AG04449 (cell line): ENCODE measurements at regions not wholly inside any gene's neighbourhood (a gene's known extent, or its start where the extent isn't known, plus 50 kb on each side); places are given as distances from the start of the nearest gene placed in this dataset.

Source experiments
- CTCF ChIA-PET: fragments of 350-600 bp; formaldehyde crosslinking; extraction: SDS; loops from one replicate; lab custom pipeline; 2021; ENCODE audit warnings: antibody characterized with exemption; lab: Yijun Ruan, JAX
- POLR2A ChIA-PET: fragments of 400-600, 350-600 bp; formaldehyde crosslinking; extraction: SDS; loops from one replicate; lab custom pipeline; 2020; ENCODE audit warnings: antibody characterized with exemption, inconsistent platforms; lab: Yijun Ruan, JAX
- DNase-seq: peaks from one replicate; pipeline ENCODE4 v3.0.0-alpha.2; 2010; ENCODE audit warnings: low read depth, low spot score
- H3K4me3 ChIP-seq: 2 replicates; pipeline ENCODE4 v1.5.1; 2011; ENCODE audit warnings: low read depth, mild to moderate bottlenecking, control low read depth, low read length
- TF ChIP-seq, protein P1 (sequence below): IDR thresholded peaks from one replicate; pipeline ENCODE4 v1.5.1; 2011; ENCODE audit warnings: mild to moderate bottlenecking, moderate library complexity, low read length, control low read depth, inconsistent platforms; ENCODE audit not compliant: insufficient read depth; ENCODE audit errors: missing control alignments

DNA sequence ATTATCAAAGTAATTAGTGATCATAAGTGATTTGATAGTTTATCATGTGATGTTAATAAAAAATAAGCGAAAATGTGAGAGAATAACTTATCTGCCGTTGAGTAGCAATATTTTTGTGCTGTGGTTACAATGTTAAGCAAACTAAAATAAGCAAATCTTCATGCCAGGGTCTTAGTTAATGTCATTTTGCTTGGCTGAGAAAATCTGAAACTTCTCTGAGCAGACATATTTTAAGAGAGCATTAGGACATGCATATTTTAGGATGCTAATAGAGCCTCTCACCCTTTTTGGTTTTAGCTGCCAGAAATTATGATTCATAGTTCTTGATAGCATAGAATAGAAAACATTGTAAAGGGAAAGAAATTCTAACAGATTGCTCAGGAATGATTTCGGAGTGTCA lies 233.5 kb upstream of the ZEB2 start:
- ChIA-PET CTCF (no interaction called here), POLR2A (no interaction called here)
- DNase-seq = no peak
- TF ChIP-seq, protein P1, sequence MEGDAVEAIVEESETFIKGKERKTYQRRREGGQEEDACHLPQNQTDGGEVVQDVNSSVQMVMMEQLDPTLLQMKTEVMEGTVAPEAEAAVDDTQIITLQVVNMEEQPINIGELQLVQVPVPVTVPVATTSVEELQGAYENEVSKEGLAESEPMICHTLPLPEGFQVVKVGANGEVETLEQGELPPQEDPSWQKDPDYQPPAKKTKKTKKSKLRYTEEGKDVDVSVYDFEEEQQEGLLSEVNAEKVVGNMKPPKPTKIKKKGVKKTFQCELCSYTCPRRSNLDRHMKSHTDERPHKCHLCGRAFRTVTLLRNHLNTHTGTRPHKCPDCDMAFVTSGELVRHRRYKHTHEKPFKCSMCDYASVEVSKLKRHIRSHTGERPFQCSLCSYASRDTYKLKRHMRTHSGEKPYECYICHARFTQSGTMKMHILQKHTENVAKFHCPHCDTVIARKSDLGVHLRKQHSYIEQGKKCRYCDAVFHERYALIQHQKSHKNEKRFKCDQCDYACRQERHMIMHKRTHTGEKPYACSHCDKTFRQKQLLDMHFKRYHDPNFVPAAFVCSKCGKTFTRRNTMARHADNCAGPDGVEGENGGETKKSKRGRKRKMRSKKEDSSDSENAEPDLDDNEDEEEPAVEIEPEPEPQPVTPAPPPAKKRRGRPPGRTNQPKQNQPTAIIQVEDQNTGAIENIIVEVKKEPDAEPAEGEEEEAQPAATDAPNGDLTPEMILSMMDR = no peak
- no peak overlapping the region for H3K4me3 ChIP-seq

DNA sequence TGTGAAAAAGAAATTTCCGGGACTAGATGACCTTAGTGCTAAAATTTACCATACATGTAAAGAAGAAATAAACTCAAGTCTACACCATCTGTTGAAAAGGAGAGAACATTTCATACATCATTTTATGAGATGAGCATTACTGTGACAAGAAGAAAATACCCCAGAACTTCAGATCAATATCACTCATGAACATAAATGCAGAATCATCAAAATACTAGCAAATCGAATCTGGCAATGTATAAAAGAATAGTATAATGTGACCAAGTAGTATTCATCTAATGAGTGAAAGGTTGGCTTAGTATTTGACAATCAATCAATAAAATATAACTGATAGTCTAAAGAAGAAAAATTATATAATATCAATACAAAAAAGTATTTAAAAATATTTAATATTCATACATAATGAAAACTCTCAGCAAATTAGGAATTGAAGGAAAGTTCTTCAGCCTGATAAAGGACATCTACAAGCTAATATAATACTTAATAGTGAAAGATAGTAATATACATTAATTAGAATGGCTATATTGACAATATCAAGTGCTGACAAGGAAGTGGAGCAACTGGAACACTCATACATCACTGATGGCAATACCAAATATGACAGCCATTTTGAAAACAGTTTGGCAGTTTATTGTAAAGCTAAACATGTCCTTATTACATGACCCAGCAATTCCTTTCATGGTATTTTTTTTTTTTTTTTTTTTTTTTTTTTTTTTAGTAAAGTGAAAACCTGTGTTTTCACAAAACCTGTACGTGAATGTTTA lies 231.4 kb upstream of the ZEB2 start:
- H3K4me3 ChIP-seq = no peak overlapping the region
- no peak for DNase-seq
- TF ChIP-seq, protein P1 = no peak
- CTCF ChIA-PET = no interaction called here
- POLR2A ChIA-PET = no interaction called here

DNA sequence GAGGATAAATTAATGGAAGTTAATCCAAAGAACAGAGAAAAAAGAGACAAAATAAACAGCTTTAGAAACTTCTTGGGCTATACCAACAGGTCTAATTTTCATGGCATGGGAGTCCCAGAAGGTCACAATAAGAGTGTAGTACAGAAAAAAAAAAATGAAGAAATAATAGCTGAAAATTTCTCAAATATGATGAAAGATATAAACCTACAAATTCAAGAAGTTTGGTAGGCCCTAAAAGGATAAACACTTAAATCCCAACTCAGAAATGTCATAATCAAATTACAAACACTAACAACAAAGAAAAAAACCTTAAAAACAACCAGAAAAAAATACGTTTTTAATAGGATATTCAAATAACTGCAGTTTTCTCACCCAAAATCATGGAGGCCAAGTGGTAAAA lies 229.3 kb upstream of the ZEB2 start:
- no peak for DNase-seq
- TF ChIP-seq, protein P1 = no peak
- POLR2A ChIA-PET = no interaction called here
- H3K4me3 ChIP-seq = no peak overlapping the region
- CTCF ChIA-PET = no interaction called here

DNA sequence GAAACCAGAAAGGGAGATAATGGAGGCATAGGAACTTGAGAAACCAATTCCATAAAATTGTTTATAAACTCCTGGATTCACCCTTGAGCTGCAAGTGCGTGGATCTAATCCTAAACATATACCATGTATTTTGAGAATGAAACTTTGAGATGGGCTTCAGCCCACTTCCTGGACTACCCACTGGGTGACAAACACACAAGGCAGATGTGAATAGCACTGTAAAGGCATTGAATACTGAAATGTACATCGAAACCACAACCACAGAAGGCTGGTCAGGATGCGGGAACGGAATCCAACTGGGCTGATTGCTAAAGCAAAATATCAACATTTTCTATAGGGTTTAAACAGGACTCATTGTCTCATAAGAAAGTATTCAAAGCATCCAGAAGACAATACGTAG lies 228.5 kb upstream of the ZEB2 start:
- H3K4me3 ChIP-seq = no peak overlapping the region
- TF ChIP-seq, protein P1 = no peak
- ChIA-PET CTCF (no interaction called here), POLR2A (no interaction called here)
- no peak for DNase-seq

DNA sequence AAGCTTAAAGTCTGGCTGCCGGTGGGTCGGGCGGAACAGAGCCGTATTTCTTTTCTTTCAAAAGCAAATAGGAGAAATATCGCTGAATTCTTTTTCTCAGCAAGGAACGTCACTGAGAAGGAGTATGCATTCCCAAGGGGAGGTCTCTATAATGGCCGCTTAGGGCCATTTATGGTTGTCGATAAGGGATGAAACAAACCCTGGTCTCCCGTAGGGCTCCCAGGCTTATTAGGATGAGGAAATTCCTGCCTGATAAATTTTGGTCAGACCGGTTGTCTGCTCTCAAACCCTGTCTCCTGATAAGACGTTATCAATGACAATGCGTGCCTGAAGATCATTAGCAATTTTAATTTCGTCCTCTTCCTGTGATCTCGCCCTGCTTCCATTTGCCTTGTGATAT lies 227.7 kb upstream of the ZEB2 start:
- no peak for DNase-seq
- ChIA-PET CTCF (no interaction called here), POLR2A (no interaction called here)
- no peak overlapping the region for H3K4me3 ChIP-seq
- TF ChIP-seq, protein P1 = no peak

DNA sequence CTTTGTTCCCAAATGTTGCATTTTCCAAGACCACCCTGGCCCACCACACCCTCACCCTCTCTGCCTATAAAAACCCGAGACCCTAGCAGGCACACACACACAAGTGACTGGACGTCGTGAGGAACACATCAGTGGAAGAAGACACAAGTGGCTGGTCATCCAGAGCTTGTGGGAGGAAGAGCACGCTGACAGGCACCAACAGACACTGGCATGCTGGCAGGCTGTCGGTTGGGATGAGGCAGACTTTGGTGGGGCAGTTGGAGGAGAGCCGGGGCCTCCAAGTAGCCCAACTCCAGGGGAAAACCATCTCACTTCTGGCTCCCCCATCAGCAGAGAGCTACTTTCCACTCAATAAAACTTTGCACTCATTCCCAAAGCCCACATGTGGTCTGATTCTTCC lies 225.5 kb upstream of the ZEB2 start:
- ChIA-PET POLR2A (no interaction called here), CTCF (no interaction called here)
- no peak for DNase-seq
- TF ChIP-seq, protein P1 = no peak
- H3K4me3 ChIP-seq = no peak overlapping the region
